ENCODE measurements at regions not wholly inside any gene's neighbourhood (a gene's known extent, or its start where the extent isn't known, plus 50 kb on each side); places are given as distances from the start of the nearest gene placed in this dataset.
"Not testable (repeated sequence)": the region's sequence is repeated elsewhere in the genome, so short reads cannot be mapped to it uniquely, and the experiment has no call there.

DNA sequence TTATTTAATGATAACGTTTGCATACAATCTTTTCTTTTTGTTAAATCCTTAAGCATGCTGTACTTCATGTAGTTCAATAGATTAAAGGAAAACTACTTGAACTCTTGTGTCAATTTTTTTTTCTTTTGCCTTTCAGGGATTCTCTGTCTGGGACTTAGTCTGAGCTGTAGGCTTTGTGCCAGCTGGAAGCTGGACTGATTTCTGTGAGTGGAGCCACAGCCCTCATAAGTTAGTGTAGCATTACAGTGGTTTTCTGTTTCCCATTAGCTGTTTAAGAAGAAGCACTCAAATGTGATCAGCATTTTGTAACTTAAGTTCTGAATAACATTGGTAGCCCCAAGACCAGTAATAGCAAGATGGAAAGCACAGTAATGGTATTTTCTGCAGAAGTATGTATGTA lies 330.6 kb upstream of the MEF2C start:
- peak; percentile 66 for DNase-seq (ENCODE audit: low spot score)

DNA sequence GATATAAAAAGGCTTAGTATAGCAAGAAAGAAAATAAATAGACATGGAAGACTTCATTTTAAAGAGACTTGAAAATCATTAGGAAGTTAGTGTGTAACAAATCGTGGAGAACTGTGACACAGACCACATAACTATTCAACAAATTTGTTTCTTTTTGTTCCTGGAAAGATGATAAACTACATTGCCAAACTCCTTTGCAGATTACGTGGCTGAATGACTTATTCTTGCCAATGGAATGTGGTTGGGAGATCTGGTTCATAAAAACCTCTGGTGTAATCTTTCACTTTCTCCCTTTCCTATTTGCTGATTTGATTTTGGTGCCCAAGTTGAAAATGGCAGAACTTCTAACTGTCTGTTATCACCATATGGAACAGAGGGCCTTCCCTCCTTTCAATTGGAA lies 328.9 kb upstream of the MEF2C start:
- peak; percentile 72 for DNase-seq (ENCODE audit: low spot score)

DNA sequence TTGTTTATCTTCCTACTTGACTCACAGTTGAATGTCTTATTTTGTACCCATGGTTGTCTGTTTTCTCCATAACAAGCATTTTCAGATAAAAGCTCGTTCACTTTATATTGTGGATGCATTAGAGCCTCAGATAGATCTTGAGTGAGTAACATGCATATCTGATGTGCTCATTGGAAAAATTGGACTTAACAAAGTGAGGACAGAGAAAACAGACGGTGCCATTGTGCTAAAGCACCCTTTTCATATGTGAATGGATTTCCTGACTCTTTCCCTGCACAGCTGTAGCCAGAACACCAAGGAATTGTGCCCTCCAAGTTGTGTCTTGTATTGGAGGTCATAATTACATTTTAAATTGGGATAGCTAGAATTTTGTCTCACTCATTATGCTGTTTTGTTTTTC lies 325.8 kb upstream of the MEF2C start:
- DNase-seq (ENCODE audit: low spot score) = no peak

DNA sequence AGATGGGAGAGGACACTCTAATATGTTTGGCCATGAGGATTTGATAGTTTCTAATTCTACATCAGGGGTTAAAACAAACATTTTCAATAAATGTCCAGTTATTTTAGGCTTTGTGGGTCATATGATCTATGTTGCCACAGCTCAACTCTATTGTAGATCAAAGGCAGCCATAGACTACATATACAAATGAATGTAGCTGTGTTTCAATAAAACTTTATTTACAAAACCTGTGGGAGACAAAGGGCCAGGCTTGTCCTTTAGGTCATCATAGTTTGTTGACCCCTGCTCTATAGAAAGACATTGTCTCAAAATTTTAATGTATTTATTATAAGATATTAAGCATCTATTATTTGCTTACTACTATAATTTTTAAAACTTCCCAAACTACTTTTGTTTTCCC lies 325.4 kb upstream of the MEF2C start:
- no peak for DNase-seq (ENCODE audit: low spot score)

DNA sequence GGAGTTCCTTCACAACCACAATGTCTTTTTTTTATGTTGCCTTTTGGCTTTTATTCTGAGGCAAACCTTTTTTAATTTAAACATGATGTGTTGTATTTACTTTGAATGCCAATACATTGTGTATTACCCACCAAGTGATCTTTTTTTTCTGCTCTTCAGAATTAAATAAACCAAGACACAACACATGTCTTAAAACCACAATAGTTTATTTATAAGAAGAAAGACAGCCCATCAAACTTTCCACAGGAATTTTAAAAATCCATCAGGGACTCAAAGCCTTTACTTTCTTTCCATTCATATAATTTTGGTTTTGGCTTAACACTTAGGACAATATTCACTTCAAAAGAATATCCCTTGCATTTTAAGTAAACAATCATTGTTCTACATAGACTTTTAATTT lies 321.8 kb upstream of the MEF2C start:
- DNase-seq (ENCODE audit: low spot score) = no peak

DNA sequence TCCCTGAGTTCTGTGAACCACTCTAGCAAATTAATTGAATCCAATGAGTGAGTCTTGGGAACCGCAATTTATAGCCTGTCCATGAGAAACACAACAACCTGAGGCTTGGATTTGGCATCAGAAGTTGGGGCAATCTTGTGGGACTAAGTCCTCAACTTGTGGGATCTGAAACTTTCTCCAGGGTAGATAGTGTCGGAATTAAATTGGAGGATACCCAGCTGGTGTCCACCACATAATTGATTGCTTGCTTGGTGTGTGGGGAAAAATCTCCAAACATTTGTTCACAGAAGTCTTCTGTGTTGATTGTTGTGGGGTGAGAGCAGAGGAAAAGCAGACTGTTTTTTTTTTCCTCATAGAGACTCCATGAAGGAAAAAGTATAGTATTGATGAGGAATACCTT lies 320.6 kb upstream of the MEF2C start:
- DNase-seq (ENCODE audit: low spot score) = no peak

DNA sequence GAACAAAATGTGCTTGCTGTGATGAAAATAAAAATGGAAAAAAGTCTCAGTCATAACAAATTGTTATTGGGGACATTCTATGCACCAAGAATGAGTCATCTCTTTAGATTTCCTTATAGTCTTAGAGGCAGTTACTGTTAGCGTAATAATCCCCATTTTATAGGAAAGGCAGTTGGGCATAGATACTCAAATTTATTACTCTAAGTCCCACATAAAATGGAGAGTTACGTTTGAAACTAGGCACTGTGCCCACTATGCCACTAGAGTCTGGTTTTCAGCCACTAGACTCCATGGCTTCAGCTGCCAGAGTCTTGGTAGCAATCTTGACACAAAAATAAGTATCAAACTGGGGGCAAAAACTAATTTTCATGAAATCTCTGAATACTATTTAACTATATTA lies 317.9 kb upstream of the MEF2C start:
- no peak for DNase-seq (ENCODE audit: low spot score)

DNA sequence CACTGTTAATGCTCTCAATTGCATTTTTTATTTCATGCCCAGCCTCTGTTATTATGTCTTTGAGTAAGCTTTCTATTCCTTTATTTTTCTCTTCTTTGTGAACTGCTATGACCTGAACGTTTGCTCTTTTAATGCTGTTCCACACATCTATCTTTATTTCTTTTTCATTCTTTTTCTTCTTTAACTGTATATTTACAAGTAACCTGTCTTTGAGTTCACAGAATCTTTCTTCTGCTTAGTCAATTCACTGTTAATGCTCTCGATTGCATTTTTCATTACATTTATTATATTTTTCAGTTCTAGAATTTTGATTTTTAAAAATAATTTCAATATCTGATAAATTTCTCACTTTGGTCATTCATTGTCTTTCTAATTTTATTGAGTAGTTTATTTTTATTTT lies 316.3 kb upstream of the MEF2C start:
- no peak for DNase-seq (ENCODE audit: low spot score)

DNA sequence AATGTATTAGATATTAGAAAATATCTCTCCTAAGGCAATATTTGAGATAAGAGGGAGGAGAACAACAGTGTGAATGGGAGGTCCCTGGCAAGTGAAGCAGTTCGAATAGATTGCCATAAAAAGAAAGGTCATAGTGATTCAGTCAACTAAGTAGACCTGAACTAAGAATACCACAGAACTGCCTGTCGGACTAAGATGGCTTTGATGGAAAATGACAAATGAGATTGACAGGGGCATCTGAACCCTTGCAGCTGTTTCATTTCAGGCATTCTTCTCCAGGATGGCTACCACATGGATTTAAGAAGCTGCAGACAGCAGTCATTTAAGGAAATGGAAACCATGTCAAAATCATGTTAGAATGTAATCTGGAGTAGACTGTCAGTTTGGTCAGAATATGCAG lies 308.4 kb upstream of the MEF2C start:
- DNase-seq (ENCODE audit: low spot score) = no peak

DNA sequence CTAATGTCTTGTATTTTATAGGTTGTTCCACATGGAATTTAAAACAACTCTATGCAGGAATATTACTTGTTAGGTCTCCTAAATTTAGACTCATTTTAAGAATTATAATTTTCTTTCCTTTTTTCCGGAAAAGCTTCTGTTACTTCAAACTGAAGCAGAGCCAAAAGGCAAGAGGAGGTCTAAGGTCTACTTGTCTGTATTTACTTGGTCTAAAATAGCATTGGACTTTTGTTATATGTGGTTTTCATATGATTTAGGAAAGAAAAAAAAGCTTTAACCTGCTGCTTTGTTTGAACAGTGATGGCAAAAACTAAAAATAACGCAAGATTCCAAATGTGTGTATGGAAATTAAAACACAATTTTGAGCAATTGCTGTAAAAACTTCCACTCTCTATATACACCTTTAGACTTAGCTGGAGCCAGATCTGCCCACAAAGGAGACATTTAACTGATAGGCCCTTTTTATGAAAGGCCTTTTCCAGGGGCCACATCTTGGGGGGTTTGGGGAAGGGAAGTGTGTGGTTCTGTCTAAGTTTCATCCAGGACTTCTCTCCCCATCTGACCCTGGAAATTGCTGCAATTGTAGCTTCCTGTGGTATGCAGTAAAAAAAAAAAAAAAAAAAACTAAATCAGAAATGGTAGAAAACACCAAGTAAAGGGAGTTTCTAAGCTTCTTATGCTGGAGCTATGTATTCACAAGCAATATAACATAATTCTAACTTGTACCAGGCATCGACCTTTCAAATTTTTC lies 307.7 kb upstream of the MEF2C start:
- no peak for DNase-seq (ENCODE audit: low spot score)

DNA sequence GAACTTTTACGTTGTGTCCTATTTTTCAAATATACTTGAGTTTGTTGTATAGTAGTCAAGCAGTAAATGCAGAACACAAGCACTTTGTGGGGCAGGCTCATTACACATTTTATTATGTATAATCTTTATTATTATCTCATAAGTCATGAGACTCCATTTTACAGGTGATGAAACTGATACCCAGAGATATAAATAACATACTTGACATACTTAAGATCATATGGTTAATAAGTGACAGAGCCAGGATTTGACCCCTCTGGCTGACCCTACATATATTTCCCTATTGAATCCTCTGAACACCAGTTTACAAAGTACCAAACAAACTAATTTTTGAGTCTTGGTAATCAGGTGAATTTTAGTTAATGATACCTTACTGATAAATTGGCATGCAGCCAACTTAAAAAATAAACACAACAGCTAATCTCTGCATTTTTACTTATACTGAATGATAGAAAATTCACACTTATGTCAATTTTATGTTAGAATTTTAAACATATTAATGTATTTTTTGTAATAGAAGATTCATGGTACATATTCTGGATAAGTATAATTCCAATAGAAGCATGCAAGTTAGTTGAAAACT lies 305.0 kb upstream of the MEF2C start:
- no peak for DNase-seq (ENCODE audit: low spot score)

DNA sequence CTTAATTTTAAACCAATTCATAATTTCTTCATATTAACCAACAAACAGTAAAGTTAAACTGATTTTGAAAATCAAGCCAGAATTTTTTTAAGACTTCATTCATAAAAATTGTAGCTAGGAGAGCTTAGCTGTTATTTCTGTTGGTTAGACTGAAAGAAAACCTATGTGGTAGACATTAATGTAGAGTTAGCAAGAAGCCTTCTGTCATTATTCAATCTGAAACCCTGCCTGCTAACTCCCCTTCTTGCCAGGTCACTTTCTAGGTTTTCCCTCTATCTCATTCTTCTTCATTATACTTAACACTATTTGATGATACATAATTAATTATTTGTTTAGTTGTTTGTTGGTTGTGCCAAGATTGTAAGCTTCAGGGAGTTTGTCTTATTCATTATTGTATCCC lies 304.3 kb upstream of the MEF2C start:
- no peak for DNase-seq (ENCODE audit: low spot score)

DNA sequence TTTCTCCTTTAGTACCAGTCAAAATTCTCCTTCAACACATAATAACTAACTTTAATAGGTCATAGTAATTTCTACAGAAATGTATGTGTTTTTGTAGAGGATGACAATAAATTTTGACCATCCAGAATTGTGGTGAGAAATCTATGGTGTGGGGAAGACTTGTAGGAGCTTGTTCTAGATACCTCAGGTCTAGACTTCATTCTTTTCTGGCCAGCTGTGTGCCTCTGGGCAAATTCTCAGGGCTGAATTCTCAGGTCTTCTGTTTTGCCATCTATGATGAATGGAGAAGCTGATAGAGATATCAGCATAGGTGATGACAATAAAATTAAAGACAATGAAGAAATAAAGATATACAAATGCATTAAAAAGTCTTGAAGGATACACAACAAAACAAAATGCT lies 298.6 kb upstream of the MEF2C start:
- no peak for DNase-seq (ENCODE audit: low spot score)

DNA sequence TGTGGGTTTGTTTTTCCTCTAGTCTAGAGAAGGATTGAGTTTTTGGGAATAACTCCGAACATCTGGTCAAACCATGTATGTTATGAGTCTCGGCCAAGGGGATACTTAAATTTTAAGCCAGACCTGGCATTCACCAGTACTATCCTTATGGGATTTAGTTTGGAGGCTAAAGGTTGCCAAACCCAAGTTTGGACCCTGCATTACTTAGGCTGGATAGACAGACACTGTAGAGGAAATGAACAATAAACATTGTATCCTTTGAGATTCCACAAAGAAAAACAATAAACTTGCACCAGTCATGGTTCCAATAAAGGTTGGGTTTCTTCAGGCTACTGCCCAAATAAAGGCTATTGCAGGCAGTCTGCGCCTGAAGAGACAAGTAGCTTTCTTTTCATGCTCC lies 296.7 kb upstream of the MEF2C start:
- no peak for DNase-seq (ENCODE audit: low spot score)

DNA sequence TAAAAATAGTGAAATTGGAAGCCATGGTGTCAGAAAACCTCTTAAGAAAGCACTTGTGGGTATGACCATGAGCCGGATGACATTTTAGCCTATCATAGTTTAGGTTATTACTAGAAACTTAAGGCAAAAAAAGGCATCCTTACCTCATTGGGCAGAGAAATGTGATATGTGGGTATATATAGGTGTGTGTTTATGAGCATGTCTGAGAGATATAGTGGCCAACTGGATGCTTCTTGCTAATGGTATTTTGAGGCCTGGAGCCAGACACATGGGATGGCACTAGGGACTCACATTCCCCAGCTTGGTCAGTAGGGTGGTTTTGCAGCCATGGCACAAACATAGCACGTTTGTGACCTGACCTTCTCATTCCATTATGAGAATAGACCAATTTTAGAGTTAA lies 295.6 kb upstream of the MEF2C start:
- no peak for DNase-seq (ENCODE audit: low spot score)

DNA sequence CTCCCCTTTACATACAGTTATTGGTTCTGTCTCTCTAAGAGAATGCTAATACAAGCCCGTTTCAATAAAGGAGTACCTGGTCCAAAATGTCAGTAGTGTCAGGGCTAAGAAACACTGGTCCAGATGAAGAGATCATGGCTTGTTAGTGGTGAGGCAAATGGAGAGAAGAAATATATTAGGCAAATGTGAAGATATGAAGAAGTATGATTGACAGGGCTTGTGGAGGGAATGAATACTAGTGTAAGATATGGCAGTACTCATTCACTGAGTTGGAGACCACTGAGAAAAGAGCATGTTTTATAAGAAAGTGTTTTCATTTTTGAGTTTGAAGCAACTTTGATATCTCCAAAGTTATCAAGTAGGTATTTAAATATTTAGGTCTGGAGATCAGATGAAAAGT lies 290.5 kb upstream of the MEF2C start:
- DNase-seq (ENCODE audit: low spot score) = no peak

DNA sequence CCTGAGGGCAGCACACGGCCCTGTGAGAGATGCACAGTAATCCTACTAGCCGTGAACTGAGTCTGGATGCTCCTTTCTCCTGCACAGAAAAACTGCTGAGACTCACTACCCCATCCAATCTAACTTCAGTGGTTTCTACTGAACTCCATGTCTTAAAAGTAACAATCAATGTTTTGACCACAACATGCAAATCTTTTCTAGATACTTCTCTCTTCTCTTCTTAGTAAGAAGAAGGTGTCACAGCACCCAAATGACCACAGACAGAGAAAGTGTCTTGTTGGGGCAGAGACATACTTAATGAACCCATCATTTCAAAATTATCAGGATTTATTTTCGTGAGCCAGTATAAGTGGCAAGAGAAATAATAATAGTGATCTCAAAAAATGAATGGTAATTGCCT lies 285.8 kb upstream of the MEF2C start:
- DNase-seq (ENCODE audit: low spot score) = no peak

DNA sequence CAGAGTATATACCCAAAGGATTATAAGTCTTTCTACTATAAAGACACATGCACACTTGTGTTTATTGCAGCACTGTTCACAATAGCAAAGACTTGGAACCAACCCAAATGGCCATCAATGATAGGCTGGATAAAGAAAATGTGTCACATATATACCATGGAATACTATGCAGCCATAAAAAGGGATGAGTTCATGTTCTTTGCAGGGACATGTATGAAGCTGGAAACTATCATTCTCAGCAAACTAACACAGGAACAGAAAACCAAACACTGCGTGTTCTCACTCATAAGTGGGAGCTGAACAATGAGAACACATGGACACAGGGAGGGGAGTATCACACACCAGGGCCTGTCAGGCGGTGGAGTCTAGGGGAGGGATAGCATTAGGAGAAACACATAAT lies 281.7 kb upstream of the MEF2C start:
- DNase-seq (ENCODE audit: low spot score) = not testable (repeated sequence)

DNA sequence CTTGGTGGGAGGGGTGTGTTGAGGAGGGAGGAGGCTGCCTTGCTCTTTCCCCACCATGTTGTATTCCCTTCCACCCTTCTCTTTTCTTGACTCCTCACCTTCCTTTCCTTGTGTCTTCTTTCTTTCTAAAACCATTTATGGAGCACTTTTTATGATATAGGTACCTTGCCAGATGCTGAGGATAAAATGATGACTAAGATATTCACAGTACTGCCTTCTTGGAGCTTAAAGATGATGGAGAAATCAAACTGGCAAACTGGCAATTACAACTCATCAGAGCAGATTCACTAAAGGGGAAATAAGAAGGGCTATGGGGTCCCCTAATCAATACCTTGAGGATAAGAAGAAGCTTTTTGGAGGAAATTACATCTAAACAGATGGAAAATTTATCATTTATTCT lies 273.2 kb upstream of the MEF2C start:
- DNase-seq (ENCODE audit: low spot score) = no peak

DNA sequence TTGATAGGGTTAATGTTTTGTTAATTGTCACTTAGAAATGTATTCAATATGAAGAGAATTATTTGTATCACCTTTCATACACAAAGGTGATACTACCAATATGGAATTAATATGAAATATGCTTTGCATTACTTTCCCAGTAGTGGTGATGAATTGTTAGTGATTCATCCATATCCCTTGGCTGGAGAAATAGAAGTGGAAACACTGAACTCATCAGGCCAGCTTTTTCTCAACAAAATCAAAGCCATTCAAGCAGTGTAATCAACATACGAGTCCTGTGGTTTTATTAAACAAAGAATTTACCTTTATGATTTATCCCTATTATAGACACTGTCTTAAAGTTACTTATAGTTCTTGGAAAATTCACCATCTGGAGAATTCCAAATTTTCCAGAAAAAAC lies 264.0 kb upstream of the MEF2C start:
- DNase-seq (ENCODE audit: low spot score) = peak; percentile 18

DNA sequence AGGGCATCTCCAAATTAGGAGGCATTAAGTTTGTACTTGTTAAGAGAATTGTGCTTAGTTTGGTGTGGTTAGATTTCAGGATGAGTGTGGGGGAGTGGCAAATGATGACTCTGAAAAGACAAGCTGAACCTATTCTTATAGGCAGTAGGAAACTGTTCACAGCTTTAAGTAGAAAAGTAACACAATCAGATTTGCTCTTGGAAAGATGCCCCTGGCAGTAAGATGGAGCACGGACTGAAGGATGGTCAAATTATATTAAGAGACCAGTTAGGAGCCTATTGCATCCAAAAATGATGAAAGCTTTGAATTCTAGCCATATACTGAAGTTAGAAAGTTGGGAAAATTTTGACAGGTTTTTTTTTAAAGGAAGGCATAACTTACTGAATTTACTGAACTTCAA lies 254.2 kb upstream of the MEF2C start:
- no peak for DNase-seq (ENCODE audit: low spot score)

DNA sequence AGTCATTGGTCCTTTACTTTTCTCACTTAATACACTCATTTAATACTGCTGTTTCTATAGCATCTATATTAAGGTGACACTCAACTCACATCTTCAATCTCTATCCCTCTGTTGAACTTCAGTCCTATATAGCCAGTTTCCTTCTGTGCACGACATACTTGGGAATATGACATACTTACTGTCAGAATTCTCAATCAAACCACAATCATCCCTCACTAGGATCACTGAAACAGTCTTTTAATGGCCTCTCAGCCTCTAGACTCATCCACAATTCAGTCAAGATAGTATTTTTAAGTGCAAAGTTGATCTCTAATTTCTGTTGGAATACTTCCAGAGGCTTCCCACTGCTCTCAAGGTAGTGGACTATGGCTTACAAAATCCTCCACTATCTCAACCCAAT lies 251.0 kb upstream of the MEF2C start:
- no peak for DNase-seq (ENCODE audit: low spot score)

DNA sequence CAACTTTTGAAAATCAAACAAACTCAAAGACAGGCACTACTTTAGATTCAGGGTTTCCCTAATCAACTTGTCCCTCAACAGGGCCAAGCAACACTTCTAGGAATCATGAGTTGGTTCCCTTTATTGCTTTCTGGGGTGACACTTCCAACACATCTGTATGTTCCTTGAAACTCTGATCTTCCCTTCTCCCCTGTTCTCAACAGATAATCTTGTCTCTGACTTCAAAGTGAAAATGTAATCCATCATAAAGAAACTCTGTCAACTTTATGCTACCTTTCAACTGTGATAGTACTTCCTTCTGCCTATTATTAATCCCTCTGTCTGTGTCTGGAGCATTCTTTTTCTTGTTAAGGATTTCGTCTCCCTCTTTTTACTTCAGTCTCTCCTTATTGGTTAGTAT lies 250.1 kb upstream of the MEF2C start:
- no peak for DNase-seq (ENCODE audit: low spot score)

DNA sequence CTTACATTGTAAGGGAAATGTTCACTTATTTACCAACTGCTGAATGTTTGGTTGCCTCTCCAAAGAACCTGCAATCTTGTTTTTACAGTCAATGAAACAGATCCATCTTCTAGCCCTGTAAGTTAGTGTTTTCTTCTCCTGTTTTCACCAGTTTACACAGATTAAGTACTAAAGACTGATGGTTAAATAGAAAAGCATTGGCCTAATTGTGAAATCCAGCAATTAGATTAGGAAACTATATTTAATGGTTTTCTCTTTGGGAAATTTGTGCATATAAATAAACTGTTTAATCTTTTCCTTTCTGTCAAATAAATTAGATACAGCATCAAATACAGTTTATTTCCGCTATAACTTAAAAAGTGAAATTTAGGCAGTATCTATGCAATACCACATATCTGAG lies 247.9 kb upstream of the MEF2C start:
- no peak for DNase-seq (ENCODE audit: low spot score)

All from AG20443 (cell line).